Daoy (cell line): ENCODE measurements at regions not wholly inside any gene's neighbourhood (a gene's known extent, or its start where the extent isn't known, plus 50 kb on each side); places are given as distances from the start of the nearest gene placed in this dataset.
"Not testable (repeated sequence)": the region's sequence is repeated elsewhere in the genome, so short reads cannot be mapped to it uniquely, and the experiment has no call there.

Source experiments
- DNase-seq: peaks from one replicate; pipeline ENCODE4 v3.0.0-alpha.2; 2015; ENCODE audit warnings: low read depth

DNA sequence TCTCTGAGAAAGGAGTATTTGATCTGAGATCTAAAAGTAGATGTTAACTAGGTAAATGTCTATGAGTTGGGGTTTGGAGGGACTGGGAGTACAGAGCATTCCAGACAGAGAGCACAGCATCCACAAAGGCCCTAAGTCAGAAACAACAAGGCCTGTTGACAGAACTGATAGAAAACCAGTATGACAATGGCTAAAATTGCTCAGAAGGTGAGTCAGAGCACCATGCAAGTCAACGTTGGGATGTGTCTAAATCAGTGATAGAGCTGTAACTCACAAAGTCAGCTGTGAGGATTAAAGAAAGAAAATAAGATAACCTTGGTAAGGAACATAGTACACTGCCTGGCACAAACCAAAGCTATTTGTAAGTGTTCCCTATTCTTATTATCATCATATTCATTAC is 124.0 kb downstream of the CETN3 start:
- no peak for DNase-seq

- no peak for DNase-seq
Observed at GRCh38 chr5:90284375-90284774, 125.2 kb downstream of the CETN3 start.

GRCh38 chr5:90279091-90279490 is 130.5 kb downstream of the CETN3 start:
- DNase-seq = peak; percentile 41

DNA sequence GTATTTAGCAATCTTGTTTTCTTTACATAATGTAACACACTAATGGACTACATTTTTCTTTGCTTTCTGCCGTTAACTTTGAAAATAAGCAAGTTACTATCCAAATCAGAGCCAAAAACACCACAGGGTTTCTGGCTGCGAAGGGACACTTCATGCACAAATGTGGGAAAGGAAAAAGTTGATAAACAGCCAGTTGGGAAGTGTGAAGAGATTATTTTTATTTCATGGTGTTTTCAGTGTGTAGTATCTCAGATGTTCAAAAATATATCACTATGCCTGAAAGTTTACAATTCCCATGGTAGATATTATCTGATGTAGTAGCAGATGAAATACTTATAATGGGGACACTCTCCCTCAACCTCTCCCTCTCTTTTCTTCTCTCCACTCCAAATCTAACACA is 135.3 kb downstream of the CETN3 start:
- no peak for DNase-seq

DNA sequence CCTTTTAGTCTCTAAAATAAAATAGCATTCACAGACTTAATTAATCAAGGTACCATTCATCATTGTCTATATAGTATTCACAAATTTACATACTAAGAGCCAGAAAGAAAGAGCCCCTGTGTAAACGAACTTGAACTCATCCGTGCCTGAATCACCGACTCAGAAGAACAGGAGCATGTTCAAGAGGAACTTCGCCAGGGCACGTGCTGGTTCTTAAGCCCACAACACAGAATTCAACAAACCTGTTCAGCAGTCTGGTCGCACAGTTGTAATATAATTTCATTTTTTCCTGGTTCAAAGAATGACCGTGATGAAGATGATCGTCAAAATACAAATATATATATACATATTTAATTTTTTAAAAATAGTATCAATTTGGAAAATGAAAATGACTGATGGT is 141.9 kb downstream of the CETN3 start:
- DNase-seq = no peak

- no peak for DNase-seq
Observed at GRCh38 chr5:90265545-90265857, 144.1 kb downstream of the CETN3 start.

DNA sequence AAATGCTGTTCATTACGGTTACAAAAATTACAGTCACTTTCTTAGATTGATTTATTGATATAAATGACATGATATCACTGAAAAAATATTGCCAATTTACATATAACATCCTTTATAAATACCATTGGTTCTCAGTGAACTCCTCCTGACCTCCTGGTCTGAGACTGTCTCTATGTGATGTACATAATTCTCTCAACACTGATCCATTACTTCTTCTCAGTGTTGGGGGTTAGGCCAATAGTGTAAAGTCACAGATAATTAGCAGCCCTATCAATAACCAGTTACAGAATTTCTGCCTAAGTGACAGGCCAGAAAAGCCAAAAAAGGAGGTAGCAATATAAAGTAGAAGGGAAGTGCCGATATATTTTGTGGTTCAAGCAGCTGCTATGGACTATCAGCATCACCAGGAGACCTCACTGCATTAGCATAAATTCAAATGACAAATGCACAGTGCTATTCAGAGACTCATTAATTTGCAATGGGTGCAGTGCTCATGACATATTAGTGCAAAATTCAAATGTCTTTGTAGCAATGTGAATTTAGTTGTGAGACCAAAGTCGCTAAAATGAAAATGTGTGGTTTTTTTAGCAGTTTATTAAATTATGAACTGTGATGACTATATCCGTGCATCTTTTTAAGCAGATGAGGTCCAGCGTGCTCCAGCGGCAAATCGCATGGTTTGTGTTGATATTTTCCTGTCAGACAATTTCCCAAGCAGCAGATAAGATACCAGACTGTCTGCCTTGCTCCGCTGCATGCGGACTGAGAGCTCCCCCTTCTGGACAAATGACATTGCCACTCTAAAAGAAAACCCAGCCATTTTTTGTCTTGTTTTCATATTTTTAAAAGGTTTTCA is 144.6 kb downstream of the CETN3 start:
- peak; percentile 62 for DNase-seq

- no peak for DNase-seq
Observed at GRCh38 chr5:90263102-90263820, 146.3 kb downstream of the CETN3 start.

DNA sequence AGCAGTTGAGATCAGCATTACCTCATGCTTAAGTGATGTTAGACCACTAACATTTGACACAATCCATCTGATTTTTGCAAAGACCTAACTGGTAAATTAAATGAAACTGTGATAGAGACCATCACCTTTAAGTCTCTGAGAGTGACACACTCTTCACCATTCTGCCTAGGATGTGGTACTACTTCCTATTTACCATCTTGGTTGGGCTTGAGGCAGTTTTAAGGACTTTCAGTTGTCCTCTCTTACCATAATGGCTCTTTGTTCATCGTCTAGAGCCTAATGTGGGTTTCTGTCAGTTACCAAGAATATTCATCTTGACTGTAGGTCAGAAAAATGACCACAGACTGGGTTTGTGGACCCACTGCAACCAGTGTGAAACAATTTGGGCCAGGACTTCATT is 158.1 kb downstream of the CETN3 start:
- DNase-seq = no peak

- DNase-seq = no peak
Observed at GRCh38 chr5:90248640-90249039, 160.9 kb downstream of the CETN3 start.

DNA sequence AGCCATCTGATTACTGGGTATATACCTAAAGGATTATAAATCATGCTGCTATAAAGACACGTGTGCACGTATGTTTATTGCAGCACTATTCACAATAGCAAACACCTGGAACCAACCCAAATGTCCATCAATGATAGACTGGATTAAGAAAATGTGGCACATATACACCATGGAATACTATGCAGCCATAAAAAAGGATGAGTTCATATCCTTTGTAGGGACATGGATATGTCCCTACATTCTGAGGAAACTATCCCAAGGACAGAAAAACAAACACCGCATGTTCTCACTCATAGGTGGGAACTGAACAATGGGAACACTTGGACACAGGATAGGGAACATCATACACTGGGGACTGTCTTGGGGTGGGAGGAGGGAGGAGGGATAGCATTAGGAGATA is 165.7 kb downstream of the CETN3 start:
- DNase-seq = not testable (repeated sequence)

DNA sequence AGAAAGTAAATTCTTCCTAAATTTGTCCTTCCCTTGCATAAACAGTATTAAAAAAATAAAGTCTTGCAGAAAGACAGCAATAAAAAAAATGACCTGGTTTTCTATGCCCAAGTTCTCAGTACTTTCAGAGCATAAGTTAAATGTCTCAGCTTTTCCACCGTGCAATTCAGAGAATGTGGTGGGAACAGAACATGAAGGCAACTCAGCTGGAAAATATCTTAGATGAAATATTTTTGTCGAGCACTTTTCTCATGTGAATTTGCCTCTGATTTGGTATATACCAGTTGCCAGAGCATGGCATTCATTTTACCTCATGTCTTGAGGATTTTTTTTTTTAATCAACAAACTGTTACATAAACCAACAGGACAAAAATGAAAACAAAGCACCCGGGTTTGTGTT is 176.1 kb downstream of the CETN3 start:
- no peak for DNase-seq

DNA sequence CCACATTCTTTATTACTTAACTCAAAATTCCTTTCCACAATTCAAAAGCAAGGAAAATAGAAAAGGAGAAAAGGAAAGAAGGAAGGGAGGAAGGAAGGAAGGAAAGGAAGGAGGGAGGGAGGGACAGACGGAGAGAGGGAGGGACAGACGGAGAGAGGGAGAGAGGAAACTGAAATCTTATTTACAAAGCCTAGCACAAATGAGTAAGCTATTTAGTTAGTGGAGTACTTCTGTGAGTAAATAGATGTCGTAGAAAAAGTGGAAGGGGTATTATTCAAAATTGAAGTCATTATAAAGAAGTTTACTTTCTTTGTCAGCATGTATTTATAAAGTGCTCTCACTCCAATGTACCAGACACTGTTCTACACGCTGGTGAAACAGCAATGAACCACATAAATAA is 177.9 kb downstream of the CETN3 start:
- DNase-seq = no peak

GRCh38 chr5:90227683-90228082 is 181.9 kb downstream of the CETN3 start:
- DNase-seq = no peak

DNA sequence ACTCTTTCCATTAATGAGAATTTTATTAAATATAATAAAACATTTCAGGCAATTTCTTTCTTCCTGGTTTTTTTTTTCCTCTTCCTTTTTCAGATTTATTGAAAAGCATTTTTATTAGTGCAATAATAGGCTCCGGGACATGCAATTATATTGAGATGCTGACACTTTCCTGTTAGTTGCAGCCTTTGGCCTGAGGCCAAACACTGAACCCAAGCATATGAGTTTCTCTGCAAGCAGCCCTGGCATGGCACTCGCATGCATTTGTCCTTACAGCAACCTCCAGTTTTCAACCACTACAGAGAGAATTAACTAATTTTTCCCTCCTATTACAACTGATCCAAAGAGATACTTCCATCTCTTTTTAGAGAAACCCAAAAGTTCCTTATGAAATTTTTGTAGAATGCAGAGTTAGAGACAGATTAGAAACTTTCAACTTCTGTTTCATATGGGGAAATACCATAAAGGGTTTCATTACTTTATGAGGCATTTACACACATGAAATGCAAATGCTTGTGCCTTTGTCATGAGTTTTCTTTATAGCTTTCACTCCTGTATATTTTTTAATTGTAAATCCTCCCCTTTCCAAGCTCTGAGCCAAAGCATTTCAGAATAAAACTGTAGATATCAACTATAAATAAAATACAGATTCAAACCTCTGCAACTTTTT is 183.0 kb downstream of the CETN3 start:
- no peak for DNase-seq

DNA sequence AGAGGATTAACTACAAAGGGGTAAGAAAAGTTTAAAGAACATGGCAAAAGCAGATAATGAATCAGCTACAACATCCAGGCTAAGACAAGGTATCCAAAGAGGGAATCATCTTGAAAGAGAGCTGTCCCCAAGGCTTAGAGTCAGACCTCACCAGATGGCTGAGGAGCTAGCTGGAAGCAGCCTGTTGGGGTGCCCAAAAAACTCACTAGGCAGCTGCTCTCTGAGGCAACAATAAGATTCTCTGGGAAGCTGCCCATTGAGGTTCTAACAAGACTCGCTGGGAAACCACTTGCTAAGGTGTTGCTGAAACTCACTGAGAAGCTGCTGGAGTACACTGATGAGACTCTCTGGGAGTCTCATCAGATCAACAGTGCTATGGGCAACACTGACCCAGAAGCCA is 185.2 kb downstream of the CETN3 start:
- no peak for DNase-seq

DNA sequence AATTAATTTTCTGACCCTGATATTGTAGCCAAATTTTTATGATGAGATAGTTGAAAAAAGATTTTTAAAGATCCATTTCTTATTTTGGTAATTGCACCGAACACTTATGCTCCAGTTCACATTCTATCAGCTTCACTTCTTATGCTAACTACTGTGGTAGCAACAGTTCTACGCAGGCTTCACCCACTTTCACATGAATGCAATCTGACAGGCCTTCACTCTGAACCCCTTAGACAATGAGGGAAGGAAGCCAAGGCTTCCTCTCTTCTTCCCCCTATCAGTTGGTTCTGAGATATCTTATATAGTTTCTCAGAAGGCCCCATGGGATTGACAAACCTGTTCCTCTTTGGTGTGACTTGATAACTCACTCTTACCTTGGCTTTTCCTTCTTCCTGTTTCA is 185.8 kb downstream of the CETN3 start:
- DNase-seq = no peak

DNA sequence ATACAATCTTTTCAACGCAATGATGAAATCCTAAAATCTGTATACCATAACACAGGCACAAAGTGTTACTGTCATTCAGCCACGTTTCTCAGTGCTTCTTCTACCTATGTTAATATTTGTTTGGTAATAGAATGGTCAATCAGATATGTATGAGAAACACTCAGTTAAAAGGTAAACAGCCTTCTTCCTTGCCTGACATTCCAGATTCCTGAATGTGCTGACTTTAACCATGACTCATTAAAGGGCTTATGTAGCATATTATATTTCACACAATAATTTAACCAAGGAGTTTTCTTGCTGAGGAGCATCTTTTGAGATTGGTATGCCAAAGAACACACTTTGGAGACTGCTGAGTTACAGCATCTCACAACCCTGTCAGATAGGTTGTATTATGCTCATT is 187.6 kb downstream of the CETN3 start:
- peak; percentile 39 for DNase-seq

- DNase-seq = no peak
Observed at GRCh38 chr5:90220554-90220953, 189.0 kb downstream of the CETN3 start.

- no peak for DNase-seq
Observed at GRCh38 chr5:90214991-90215390, 194.6 kb downstream of the CETN3 start.

- not testable (repeated sequence) for DNase-seq
Observed at GRCh38 chr5:90208323-90208722, 201.2 kb downstream of the CETN3 start.

GRCh38 chr5:90201923-90202322 is 207.6 kb downstream of the CETN3 start:
- peak; percentile 66 for DNase-seq
